ENCODE measurements at regions not wholly inside any gene's neighbourhood (a gene's known extent, or its start where the extent isn't known, plus 50 kb on each side); places are given as distances from the start of the nearest gene placed in this dataset.

DNA sequence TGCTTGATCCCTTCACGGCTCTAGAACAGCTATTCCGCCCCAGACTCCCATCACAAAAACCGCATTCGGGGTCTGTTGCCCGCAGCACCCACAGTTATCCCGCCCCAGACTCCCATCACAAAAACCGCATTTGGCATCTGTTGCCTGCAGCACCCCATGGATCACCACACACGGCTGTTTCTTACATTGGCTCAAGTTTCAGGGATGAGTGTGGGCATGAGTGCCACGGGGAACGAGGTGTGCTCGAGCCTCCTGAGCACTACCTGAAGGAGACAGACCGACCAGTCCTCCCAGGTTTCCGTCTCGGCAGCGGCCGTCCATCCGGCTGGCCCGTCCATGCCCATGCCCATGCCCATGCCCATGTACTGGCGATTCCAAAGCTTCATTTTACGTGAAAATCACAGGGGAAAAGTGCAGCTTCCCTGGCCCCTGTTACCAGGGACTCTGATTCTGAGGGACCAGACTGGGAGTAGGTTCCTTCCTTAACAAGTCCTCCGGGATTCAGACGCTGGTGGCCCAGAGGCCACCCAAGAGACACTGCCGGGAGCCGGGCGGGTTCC lies 66.4 kb upstream of the INSIG1 start:
- no peak for DNase-seq

DNA sequence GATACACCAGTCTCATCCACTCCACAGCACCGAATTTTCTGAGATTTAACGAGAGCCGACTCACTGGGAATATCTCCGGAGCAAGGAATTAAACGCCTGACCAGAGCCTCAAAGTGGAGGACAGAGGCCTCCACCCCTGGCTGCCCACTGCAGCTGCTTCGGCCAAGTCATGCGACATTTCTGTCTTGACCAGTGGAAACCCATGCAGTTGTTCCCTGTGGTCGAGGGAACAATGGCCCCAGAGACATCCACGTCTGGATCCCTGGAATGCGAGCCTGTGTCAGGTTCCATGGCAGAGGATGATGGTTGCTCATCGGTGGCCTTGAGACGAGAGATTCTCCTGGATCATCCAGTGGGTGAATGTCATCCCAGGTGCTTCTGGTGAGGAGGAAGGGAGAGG lies 65.7 kb upstream of the INSIG1 start:
- DNase-seq: no peak

DNA sequence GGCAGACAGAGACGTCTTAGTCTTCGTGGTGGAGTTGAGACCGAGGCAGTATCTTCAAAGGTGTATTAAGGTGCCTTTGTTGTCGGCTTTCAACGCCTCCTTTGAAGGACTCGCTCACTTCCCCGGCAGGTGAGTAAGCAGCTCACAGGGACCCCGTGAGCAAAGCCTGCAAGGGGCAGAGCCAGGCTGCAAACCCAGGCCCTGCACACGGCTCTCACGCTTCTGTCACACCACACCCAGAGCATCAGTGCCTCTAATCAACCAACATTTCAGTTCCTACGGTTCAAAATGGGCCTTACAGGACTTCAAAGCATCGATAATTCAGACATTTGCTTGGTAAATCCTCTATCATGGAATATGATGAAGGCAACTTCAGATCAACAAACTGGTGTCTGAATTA lies 64.8 kb upstream of the INSIG1 start:
- DNase-seq: no peak

DNA sequence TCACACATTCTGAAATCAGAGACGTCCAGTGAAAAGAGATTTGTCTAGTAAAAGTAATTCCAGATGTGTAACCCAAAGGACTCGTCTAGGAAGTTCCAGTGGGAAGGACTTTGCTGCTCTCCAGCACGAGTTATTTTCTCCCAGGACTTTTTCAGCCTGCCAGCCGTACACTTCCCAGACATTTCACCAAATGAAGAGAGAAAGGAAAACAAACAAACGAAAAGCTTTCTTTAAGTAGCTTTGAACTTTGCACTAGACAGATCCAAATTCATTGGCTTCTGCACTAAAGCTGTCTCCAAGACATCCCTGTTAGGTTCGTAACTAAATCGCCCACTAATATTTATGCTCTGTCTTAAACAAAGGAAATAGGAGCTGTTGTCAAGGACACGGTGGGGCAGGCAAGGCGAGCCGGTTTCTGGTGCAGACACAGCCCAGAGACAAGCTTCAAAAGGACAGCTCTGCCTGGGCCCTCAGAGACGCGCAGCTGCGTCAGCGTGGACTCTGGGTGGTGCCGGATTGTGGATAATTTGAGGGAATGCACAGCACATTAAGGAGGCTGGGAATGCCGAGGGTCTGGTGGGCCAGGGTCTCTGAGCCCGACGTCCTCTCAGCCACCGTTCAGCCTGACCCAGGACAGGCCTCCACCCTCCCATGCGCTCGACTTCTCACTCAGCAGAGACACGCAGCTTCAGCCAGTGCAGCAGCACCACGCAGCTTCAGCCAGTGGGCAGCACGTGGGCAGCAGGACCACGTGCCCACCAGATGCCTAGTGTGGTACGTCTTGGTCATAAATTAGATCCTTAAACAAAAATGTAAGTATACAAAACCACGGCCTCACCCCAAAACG lies 64.1 kb upstream of the INSIG1 start:
- DNase-seq: no peak

DNA sequence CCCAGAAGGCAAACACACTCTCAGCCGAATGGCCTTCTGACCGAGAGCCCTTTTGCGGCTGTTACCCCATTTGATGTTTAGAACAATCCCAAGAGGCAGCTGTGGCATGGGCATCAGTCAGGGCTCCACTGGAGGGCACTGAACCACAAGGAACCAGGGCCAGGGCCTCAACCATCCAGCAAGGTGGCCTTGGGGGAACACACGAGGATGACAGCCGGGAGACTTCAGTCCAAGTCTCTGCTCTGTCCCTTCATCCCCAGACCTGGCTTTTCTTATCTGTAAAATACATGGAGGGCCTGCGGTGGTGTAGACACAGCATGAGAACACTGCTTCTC lies 63.6 kb upstream of the INSIG1 start:
- DNase-seq: peak; percentile 34 to 64 (median 54)

DNA sequence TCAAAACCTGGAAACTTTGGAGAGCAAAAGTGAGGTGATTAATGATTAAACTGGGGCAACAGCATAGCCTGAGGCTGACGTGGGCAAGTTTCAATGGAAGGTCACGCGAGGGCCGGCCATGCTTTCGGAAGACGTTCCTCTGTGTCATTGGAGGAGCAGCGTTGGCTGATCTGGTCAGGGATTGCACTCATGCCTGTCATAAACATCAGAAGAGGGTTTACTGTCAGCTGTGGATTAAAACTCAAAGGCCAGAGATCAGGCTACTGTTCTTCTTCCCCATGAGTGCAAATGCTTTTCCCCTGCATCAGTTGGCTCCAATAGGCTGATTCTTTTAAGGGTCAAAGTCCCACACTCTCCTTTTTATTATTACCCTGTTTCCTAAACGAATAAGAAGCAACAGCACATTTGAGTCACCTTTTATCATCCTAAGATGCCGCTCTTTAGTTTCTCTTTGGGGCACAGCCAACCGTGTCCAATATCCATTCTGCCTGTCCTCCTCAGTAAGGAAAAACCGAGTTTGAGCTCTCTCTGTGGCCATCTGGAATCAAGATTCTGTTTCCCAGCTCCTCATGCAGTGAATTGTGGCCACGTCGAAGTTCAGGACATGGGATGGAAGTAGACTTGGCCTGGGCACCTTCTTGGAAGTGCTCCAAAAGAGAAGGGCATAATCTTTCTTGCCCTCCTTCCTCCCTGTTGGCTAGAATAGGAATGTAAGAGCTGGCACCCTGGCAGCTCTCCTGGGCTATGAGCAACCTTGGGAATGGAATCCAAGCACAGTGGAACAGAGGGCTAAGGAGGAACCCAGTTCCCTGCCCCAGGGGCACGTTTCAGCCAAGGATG lies 62.5 kb upstream of the INSIG1 start:
- DNase-seq: no peak

DNA sequence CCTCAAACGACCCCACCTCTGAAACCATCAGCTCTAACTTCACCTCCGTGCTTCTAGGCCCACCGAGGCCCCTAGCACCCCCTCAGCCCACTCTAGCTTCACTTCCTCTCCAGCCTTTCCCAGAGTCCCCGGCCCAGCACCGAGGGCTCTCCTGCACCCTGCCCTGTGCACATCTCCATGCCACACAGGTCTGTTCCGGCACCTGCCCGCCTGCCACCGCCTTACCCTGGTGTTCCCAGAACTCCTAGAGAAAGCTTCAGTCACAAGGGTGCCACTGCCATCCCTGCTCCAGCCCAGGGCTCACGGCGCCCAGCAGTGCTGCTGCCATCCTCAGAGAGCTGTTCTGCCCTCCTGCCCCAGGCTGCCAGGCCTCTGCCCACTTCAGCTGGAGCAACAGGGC lies 61.3 kb upstream of the INSIG1 start:
- DNase-seq: no peak

DNA sequence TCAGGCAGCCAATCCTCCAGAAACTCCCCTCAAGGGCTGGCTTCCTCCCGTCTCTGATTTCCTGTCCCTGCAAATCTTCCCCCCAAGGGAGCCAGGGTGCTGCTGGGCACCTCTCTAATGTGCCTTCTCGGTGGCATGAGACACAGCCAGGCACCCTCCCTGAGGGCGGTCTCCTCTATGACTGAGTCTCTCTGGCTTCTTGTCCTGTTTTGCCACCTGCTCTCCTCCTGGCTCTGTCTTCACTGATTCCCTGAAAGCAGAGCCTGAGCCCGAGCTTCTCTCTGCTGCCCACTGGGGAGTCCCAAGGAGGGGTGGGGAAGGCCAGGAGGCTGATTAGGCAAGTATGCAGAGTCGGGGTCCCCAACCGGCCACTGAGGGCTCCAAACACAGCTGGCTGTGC lies 60.4 kb upstream of the INSIG1 start:
- no peak for DNase-seq

DNA sequence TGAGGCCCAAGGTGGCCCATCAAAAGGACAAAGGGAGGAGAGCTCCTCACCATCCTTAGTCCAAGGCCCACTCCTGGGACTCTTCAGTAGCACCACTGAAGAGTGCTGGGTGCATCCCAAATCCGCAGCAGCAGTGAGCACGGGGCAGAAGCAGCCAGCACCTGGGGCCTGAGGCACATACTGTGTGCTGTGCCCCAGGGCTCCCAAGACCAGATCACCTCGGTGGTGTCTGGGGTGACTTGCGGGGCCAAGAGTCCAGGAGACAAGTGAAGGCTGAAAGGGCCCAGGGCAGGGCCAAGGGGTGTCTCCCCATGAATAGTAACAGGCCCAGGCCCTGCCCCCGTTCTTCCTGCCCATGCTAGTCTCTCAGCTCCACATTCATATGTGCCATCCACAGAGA lies 59.9 kb upstream of the INSIG1 start:
- DNase-seq: no peak

DNA sequence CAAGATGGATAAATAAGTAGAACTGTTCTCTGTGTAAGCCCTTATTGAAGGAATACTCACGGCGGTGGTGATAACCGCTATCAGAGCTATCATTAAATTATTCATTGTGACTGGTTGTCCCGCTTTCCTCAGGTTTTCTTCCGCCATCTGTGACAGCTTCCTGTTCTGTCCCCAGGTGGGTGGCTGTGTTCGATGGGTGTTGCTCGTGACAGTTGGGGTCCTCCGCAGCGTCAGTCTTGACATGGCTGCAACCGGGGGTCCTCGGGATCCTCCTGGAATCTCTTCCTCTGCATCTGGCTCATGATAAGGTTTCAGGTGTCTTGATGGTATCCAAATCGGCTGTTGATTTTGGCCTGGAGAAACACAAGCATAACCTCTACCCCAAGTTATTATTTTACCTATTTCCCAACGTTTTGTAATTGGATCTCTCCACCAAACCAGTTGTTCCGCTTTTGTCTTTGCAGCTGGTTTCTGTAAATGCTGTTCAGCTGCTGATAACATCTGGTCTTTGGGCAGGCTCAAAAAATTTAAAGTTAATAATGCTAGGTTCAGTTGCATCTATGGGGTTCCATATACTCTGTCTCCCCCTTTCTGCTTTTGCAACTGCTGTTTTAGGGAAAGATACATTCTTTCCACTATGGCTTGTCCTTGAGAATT lies 58.1 kb upstream of the INSIG1 start:
- DNase-seq: peak in 2 of 4 experiments; percentile 24 to 49

DNA sequence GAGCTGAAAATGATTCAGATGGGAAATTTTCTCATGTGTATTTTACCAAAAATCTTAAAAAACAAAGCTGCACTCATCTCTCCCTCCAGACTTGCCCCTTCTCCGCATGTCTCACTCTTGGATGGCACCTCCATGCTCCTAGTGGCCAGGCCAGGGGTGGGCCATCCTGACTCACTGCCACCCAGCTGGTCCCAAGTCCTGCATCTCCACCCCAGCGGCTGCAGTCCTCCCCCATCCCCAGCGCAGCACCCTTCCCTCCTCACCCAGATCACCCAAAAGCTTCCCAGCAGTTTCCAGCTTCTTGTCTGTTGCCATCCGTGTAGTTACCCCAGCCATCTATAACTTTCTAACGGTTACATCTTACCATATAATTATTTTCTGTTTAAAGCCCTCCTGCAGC lies 53.0 kb upstream of the INSIG1 start:
- no peak for DNase-seq

DNA sequence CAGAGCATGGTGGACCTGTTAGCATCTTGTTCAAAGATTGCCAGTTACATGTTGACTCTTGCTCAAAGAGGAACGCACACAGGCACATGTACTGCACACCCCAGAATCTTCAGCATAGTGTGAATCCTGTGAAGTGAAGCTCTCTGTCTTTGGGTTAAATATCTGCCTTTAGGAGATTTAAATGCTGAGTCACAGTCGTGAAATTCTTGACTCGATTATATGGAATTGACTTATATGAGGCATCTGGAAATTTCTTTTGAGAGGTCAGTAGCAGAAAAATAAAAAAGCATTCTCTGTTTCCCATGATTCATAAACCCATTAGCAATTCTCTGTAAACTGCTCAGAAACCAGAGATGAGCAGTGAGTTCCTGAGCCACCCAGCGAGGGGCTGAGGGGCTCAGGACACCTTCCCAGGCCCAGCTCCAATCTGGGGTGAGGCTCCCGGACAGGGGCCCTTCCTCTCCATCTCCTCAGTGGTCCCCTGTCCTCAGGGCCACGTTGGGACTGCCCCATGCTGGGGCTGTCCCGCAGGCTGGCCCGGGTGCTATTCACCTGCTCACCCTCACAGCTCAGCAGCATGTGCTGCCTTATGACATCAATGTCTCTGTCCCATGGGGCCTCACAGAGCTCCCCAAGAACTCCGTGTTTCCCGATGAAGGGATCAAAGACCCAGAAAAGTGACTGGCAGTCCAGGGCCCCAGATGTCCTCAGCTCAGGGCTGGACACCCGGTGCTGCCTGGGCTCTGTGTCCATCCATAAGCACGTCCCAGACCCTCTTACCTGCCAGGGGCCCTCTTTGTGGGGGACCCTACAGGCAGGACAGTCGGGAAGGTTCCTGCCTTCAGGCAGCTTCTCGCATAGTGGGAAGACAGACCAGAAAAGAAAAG lies 50.0 kb upstream of the INSIG1 start:
- DNase-seq: no peak

Data from suppressor macrophage (primary cell).